Suprapubic skin (tissue), 4 donors: ENCODE measurements at regions not wholly inside any gene's neighbourhood (a gene's known extent, or its start where the extent isn't known, plus 50 kb on each side); places are given as distances from the start of the nearest gene placed in this dataset.

Experiments used
- DNase-seq, 2 donors: peaks; one replicate each; pipeline ENCODE4 v3.0.0-alpha.2; 2019; ENCODE audit warnings: low spot score in 2 of 2
- H3K27ac ChIP-seq: fragments of 200-600 bp; sonication (generic); one replicate; pipeline ENCODE4 v1.5.1; 2019
- H3K27me3 ChIP-seq: fragments of 200-600 bp; sonication (generic); one replicate; pipeline ENCODE4 v1.5.1; 2019
- H3K36me3 ChIP-seq: fragments of 200-600 bp; sonication (generic); one replicate; pipeline ENCODE4 v1.5.1; 2019
- H3K4me1 ChIP-seq: fragments of 200-600 bp; sonication (generic); one replicate; pipeline ENCODE4 v1.5.1; 2019
- H3K4me3 ChIP-seq: fragments of 200-600 bp; sonication (generic); one replicate; pipeline ENCODE4 v1.5.1; 2019; ENCODE audit warnings: mild to moderate bottlenecking
- H3K9me3 ChIP-seq: fragments of 200-600 bp; sonication (generic); one replicate; pipeline ENCODE4 v1.5.1; 2019
- CTCF ChIP-seq, 2 donors: fragments of 200-600 bp in 1 of 2; fragments of 450-650 bp in 1 of 2; sonication (generic) in 1 of 2; IDR thresholded peaks; one replicate each; pipeline ENCODE4 v1.5.1; 2016 to 2019; ENCODE audit warnings: antibody characterized with exemption in 2 of 2, mild to moderate bottlenecking in 1 of 2, moderate library complexity in 1 of 2
- EP300 ChIP-seq: sonication (generic); formaldehyde crosslinking; IDR thresholded peaks from one replicate; pipeline ENCODE4 v1.6.1; 2017; ENCODE audit warnings: antibody characterized with exemption
- POLR2A ChIP-seq, 2 donors: fragments of 450-650 bp; IDR thresholded peaks; one replicate each; pipeline ENCODE4 v1.6.1; 2017; ENCODE audit warnings: antibody characterized with exemption in 2 of 2, mild to moderate bottlenecking in 2 of 2, moderate library complexity in 2 of 2
- POLR2AphosphoS5 ChIP-seq, 3 donors: sonication (generic); formaldehyde crosslinking; IDR thresholded peaks; one replicate each; pipeline ENCODE4 v1.6.1; 2017; ENCODE audit warnings: antibody characterized with exemption in 3 of 3
- WGBS: methylation state at CpG from one replicate; pipeline ENCODE4 v1.1.5; 2018; 5-methylcytosine and 5-hydroxymethylcytosine counted together

- 68% methylated on average over 2 of the region's 2 CpGs for WGBS
- DNase-seq, result no peak
Measured at GRCh38 chrX:36753602-36754001, 254.6 kb upstream of the FAM47C start.

GRCh38 chrX:36787752-36788151 lies 220.4 kb upstream of the FAM47C start:
- Histone ChIP-seq H3K9me3 (no peaks in the 10 kb centered on the region), H3K27ac (no peak overlapping the region), H3K36me3 (no peaks in the 10 kb centered on the region), H3K4me1 (no peaks in the 10 kb centered on the region), H3K4me3 (no peak overlapping the region), H3K27me3 (no peaks in the 10 kb centered on the region)
- WGBS, result 61% methylated on average over 2 of the region's 2 CpGs
- TF ChIP-seq POLR2A (IDR thresholded peaks at IDR 0.05) (no peak), EP300 (no peak), POLR2AphosphoS5 (IDR thresholded peaks at IDR 0.05) (no peak)
- no peak for DNase-seq

More at GRCh38 chrX:36753602-36754001, 254.6 kb upstream of the FAM47C start:
- no peak overlapping the region for H3K27ac ChIP-seq
- H3K36me3 ChIP-seq, result no peaks in the 10 kb centered on the region
- no peaks in the 10 kb centered on the region for H3K27me3 ChIP-seq
- no peaks in the 10 kb centered on the region for H3K9me3 ChIP-seq
- TF ChIP-seq POLR2AphosphoS5 (IDR thresholded peaks at IDR 0.05) (no peak), EP300 (no peak), CTCF (IDR thresholded peaks at IDR 0.05) (no peak), POLR2A (IDR thresholded peaks at IDR 0.05) (no peak)
- no peaks in the 10 kb centered on the region for H3K4me1 ChIP-seq
- H3K4me3 ChIP-seq, result no peak overlapping the region

- Histone ChIP-seq H3K4me1 (no peaks in the 10 kb centered on the region), H3K27ac (no peak overlapping the region), H3K4me3 (no peak overlapping the region), H3K27me3 (no peaks in the 10 kb centered on the region), H3K9me3 (no peaks in the 10 kb centered on the region), H3K36me3 (no peaks in the 10 kb centered on the region)
- no peak for DNase-seq
- TF ChIP-seq EP300 (no peak), POLR2AphosphoS5 (IDR thresholded peaks at IDR 0.05) (no peak), CTCF (IDR thresholded peaks at IDR 0.05) (no peak), POLR2A (IDR thresholded peaks at IDR 0.05) (no peak)
- WGBS, result 63% methylated on average over 4 of the region's 4 CpGs
Measured at GRCh38 chrX:36803151-36803550, 205.0 kb upstream of the FAM47C start.

GRCh38 chrX:36804066-36804465 lies 204.1 kb upstream of the FAM47C start:
- no peaks in the 10 kb centered on the region for H3K27me3 ChIP-seq
- H3K4me3 ChIP-seq, result no peak overlapping the region
- no peaks in the 10 kb centered on the region for H3K9me3 ChIP-seq
- TF ChIP-seq CTCF (IDR thresholded peaks at IDR 0.05), result no peak
- no peak for TF ChIP-seq POLR2A (IDR thresholded peaks at IDR 0.05)
- H3K36me3 ChIP-seq, result no peaks in the 10 kb centered on the region
- no peak overlapping the region for H3K27ac ChIP-seq
- H3K4me1 ChIP-seq, result no peaks in the 10 kb centered on the region
- 58% methylated on average over 6 of the region's 6 CpGs for WGBS
- no peak for DNase-seq

- no peaks in the 10 kb centered on the region for H3K4me1 ChIP-seq
- no peak overlapping the region for H3K4me3 ChIP-seq
- DNase-seq, result no peak
- H3K36me3 ChIP-seq, result no peaks in the 10 kb centered on the region
- TF ChIP-seq CTCF (IDR thresholded peaks at IDR 0.05) (no peak), EP300 (no peak), POLR2A (IDR thresholded peaks at IDR 0.05) (no peak)
- no peaks in the 10 kb centered on the region for H3K27me3 ChIP-seq
- no peaks in the 10 kb centered on the region for H3K9me3 ChIP-seq
- no peak overlapping the region for H3K27ac ChIP-seq
- WGBS, result 76% methylated on average over 3 of the region's 3 CpGs
Measured at GRCh38 chrX:36844857-36845256, 163.3 kb upstream of the FAM47C start.

- Histone ChIP-seq H3K9me3 (no peaks in the 10 kb centered on the region), H3K36me3 (no peaks in the 10 kb centered on the region), H3K4me3 (no peak overlapping the region), H3K27ac (no peak overlapping the region), H3K27me3 (no peaks in the 10 kb centered on the region), H3K4me1 (no peaks in the 10 kb centered on the region)
- 74% methylated on average over 4 of the region's 4 CpGs for WGBS
- TF ChIP-seq CTCF (IDR thresholded peaks at IDR 0.05) (no peak), POLR2AphosphoS5 (IDR thresholded peaks at IDR 0.05) (no peak), EP300 (no peak), POLR2A (IDR thresholded peaks at IDR 0.05) (no peak)
- DNase-seq, result no peak
Measured at GRCh38 chrX:36847496-36847895, 160.7 kb upstream of the FAM47C start.
